GM19463 (cell line): ENCODE measurements at regions not wholly inside any gene's neighbourhood (a gene's known extent, or its start where the extent isn't known, plus 50 kb on each side); places are given as distances from the start of the nearest gene placed in this dataset.

Experiments
- ATAC-seq: cut with Tn5 transposase; IDR thresholded peaks from one replicate; pipeline ENCODE4 v1.9.1; 2021; ENCODE audit warnings: mild to moderate bottlenecking, moderate library complexity; ENCODE audit not compliant: unreplicated experiment

DNA sequence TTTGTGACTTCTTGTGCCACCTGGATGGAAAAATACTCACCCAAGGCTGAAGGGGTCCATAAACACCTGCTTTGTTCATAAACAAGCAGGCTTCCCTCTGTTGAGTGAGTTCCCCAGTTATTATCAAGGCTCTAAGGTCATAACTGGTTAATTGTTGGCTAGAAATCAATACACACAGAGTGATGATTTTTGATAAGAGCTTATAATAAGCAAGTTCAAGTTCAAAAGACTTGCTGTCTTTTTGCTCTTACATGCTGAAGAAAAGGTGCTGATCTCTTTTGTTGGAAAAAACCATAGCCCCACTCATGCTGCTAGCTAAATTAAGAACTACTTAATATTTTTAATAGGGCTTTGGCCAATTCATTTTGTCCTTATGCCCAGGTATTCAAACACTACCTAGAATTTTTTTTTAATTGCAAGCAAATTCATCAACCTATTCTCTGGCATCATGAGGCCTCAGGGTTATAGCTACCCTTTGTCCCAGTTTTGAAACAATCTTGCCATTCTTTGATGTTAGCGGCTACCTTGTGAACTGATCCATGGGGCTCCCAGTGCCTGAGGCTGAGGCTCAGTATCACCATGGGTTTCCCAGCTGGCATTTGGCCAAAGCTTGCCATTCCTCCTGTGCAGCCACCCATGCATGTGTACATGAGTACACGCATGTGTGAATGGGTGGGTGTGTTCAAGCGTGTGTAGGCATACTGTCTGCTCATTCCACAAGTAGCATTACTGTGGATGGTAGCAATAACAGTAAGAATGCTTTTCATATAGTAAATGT is 127.6 kb upstream of the LPP start:
- ATAC-seq, result no peak

DNA sequence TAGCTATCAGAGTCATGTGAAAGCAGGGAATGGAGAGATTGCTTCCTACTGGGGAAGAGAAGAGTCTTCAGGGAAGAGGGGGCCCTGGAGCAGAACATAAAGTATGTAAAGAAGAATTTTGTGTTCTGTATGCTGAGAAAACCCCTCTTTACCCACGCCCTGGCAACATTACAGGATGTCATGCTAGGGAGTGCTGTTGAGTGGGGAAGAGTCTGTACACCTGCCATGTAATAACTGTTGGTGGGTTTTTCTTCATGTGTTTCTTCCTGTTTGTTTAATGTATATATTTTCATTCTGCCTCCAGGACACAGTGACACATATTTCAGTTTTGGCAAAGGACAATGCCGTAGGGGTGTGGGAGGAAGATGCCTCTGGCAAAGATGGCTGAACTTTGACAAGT is 122.8 kb upstream of the LPP start:
- ATAC-seq, result no peak

DNA sequence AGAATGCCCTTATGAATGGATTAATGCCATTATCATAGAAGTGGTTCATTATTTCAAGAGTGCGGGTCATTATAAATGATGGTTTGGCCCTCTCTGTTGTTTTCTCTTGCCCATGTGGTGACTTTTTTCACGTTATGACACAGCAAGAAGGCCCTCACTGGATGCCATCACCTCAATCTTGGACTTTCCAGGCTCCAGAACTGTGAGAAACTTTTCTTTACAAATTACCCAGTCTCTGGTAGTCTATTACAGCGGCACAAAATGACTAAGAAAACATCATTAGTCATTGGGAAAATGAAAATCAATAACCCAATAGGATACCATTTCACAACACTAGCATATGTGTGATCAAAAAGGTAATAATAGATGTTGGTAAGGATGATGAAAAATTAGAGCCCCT is 119.0 kb upstream of the LPP start:
- ATAC-seq, result no peak

DNA sequence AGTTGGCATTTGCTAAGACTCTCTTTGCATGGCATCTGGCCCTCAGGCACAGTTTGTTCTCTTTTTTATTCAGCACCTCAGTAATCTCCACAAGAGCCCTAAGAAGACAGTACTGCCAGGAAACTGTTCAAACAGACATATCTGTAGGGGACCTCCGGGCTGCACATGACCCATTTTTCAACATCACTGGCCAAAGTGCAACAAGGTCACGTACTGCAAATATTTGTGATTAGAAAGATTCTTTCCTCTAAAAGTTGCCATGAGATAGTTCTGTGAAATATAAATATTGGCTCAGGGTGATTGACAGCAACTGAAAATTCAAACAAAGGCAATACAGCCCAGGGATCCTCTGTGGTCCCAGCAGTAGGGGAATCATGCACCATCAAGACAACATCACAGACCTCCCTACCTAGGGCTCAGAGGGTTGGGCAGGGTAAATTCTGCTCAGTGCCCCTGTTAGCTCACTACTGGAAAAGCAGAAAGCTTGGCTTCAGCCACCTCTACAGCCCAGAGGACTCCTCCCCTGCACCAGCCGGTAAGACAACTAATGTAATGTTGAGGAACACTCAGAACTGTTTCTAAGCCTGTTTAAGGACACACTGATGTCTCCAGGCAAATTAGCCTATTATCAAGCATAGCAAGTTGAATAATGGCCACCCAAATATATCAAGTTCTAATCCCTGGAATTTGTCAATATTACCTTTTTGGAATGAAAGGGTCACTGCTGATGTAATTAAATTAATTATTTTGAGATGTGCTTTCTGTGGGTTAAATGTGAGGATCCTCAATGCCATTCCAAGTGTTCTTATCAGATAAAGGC is 117.4 kb upstream of the LPP start:
- no peak for ATAC-seq

DNA sequence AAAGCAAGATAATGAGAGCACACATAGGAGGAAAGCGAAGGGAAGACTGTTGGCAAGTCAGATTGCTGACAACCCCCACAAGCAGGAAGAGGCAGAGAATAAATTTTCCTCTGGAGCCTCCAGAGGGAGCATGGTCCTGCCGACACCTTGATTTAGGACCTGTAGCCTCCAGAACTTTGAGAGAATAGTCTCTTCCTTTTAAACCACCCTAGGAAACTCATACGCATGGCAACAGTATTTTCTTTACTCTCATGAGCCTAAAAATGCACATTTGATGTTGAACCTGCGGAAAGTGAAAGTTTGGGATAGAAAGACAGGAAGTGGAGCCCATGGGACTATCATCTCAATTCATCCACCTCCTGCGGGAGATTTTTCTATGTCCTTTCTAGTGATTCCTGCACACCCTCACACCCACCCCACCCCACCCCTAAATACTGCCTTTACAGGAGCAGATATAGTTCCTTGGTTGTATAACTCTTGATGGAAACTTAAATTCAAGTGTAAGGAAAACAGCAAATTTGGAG is 116.7 kb upstream of the LPP start:
- no peak for ATAC-seq

DNA sequence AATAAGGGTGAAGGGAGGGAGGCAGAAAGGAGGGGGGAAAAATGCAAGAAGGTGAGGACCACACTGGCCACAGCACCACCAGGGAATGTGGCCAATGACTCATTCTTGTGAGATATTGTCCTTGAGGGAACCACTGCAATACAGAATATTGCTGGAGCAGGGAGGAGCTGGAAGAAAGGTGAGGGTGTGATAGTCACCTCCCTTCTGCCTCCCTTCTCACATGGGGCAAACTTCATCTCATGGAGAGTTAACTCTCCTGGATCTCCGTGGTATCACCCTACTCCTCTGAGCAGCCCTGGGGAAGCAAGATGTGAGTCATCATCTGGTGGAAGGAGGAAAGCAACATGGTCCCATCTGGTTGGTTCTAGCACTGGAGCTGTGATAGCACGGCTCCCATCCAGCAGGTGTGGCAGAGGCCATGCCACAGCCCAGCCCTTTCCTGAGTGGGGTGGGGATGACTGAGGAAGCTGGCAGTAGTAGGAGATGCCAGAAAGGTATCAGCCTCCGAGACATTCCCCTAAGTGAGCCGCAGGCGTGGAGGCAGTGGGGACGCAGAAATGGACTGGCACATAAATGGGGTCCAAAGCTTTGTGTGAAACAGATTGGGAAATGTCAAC is 115.9 kb upstream of the LPP start:
- no peak for ATAC-seq

DNA sequence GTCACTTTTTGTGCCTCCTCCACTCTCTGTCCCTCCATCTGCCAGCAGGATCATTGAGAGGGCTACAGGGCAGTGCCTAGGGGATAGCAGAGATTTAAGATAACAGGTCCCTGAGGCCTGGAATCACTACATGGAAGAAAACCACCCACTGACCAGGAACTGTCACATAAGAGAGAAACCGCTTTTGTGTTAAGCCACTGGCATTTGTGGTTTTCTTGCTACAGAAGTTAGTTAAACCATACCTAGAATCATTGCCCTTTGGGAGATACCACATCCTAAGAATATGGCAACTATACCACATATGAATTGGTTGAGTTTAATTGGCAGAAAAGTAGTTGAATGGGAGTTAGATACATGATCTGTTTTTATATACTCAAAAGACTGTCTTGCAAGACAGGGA is 112.8 kb upstream of the LPP start:
- no peak for ATAC-seq

DNA sequence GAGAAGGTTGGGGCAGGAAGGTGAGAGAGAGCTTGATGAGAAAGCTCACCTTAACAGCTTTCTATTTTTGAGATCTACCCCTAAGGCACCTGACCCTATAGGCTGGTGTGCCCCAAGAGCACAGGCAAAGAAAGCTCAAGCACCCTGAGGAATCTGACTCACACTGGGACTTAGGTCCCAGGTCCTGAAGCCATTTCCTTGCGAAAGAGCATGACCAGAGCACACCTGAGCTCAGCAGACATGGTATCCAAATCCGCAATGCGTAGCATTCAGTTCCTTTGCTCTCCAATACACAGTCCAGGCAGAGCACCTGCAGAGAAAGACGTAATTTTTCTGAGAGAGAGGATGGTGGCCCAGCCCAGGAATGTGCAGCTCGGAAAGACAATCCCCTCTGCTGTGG is 112.1 kb upstream of the LPP start:
- no peak for ATAC-seq

DNA sequence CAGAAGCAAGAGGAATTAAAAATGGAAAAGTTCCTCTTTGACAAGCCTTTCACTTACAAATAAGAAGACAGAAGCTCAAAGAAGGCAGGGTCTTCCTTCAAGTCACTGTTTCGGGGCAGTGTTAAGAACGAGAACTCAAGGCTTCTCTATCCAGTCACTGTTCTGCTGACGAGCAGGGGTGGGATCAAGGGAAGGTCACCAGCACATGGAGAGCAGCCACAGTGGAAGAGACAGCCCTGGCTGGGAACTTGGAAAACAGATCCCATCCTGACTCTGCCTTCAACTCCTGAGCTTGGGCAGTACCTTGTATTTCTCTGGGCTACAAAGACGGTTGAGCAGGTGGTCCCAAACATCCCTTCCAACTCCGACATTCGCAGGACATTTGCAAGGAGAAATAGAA is 111.5 kb upstream of the LPP start:
- ATAC-seq, result no peak

DNA sequence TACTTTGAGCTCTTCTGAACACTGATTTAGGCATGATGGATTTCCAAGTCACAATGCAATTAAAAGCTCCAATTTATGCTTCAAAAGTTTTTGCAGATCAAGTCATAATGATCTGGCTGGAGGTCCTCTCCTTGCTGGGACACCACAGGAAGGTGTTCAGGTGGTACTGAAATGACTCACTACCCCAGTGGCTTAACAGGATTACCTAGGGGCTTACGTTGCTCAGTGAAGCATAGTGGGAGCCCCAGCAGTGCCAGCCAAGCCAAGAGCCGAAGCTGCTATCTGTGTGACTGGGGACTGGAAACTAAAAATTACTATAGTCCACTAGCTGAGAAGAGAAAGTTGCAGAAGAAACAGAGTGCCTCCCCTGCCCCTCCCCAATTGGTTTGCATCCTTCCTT is 110.1 kb upstream of the LPP start:
- no peak for ATAC-seq

DNA sequence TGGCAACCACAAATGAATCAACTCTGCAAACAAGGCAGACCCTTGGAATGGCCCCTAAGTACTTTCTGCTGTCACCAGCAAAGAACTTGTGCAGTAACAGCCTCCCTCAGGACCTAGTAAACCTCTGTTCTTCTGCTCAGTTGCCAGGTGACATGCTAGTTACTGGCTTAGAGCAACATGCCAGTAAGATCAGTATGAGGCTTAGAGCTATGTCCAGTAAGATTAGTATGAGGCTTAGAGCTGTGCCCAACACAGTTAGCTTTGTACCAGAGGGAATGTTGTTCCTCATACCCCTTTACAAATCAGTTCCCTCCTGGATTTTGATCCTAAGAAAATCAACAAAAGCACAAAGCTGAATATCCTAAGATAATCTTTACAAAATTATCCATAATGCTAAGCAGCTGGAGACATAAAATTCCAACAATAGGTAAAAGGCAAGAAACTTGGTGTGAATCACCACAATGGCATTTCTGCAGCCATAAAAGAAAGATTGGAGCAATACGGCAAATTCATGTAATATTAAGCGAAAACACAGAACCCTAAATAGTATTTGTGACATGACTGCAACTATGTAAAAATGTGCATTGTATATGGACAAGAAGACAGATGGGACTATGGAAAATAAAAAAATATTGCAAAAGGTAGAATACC is 107.3 kb upstream of the LPP start:
- no peak for ATAC-seq

DNA sequence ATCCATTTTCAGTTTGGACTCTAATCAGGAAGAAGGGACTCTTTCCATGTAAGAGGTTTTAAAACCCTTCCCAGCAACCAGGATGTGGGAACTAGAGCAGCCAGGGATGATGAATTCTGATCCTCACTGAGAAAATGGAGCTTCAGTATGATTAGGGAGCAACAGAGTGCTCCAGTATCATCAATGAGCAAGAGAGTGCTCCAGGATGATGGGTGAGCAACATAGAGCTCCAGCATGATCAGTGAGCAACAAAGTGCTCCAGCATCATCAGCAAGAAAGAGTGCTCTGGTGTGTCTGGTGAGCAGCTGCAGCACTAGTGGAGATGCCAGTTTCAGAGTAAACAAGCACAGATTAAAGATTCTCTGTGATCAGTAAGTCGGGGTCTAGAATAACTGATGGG is 106.4 kb upstream of the LPP start:
- no peak for ATAC-seq

DNA sequence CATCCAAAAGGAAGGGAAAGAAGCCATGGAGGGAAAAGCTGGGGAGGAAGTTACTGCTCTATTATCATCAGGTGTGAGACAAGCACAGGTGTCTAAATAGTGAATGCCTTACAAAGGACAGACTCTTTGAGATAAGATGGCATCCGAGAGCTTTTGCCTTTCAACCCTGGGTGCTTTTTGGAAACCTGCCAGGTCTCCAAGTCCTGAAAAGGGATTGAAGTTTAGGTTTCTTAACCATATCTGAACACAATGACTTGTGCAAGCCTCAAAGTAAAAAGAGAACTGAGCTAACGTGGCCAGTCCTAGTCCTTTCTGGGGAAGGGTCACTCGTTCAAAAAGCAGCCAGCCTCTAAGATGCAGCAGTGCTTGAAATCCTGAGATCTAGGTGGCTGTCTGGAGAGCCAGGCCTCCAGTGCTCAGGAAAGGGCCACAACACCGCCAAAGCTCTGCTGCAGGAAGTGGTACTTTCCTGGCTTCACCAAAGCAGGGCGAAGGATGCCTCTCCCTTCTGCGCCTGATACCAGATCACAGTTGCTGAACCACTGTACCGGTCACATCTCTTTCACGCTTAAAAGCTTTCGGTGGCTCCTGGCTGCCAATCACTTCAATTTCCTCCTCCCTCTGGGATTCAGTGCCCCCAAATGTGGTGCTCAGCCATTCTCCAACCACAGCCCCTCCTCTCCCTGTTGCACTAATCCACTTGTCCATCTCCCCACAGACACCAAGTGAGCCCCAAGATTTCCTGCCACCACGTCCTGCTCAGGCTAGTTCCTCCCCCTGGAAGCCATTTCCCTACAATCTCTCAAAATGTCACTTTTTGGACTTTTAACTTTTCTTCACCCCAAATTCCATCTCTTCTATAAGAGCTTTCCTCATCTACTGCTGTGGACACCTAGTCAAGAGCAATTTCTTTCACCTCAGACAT is 104.1 kb upstream of the LPP start:
- ATAC-seq, result no peak

DNA sequence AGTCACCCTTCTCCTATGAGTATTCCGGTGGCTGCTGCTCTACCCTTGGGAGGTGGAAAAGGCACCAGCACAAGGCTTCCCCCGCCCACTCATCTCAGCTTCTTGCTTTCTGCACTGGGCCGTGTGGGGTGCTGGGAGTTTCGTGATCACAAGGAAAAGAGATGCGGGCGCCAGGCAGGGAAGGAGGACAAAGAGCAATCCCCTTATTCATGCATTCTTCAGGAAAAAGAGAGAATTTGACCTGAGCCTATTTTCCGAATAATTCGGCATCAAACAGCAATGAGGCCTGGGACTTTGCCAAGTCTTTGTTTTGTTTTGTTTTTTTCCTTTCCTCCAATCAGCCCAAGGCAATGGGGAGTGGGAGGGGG is 102.2 kb upstream of the LPP start:
- ATAC-seq, result no peak

DNA sequence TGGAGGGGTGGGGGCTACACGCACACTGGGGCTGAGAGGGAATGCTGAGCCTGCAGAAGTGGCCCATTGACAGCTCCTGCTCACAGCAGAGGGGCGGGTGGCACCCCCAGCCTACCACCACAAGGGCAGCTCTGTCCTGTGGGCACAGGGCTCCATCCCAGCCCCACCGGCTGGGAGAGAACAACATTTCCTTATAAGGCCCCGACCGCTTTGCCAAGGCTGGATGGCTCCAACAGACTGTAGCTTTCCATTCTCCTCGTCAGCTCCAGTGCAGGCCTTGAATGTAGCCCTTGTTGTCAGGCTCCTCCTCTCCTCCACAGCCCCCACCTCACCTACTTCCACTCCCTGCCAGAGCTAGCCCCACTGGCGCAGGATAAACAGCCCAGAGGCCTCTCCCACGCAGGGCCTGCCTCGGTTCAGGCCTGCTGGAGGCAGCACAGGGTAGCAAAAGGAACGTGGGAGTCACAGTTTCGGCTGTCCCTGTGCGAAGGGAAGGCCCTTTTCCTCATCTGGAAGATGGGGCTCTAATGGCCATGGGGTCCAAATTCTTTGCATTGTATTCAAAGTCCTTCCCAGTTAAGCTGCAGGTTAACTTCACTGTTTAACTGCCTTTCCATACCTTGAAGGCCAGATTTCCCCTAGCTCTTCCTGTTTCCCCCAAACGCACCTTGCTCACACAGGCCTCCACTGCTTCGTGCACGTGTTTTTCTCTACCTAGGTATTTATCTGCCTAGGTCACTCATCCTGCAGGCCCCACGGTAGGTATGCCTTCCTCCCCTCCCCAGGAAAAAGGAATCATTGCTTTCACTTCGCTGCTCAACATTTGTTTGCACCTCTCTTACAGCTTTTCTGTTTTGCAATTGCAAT is 101.6 kb upstream of the LPP start:
- ATAC-seq, result no peak

DNA sequence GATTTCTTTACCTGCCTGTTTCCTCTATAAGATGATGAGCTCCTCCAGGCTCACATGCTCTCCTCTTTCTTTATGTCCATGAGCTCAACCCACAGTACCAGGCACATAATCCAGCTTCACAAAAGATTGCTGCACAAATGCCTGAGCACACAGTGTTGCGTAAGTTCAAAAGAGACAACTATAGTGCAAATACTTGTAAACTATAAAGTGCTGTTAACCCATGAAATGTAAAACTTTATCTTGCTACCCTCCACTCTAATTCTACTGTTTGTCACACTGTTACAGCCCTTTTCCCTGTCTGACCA is 101.0 kb upstream of the LPP start:
- no peak for ATAC-seq

DNA sequence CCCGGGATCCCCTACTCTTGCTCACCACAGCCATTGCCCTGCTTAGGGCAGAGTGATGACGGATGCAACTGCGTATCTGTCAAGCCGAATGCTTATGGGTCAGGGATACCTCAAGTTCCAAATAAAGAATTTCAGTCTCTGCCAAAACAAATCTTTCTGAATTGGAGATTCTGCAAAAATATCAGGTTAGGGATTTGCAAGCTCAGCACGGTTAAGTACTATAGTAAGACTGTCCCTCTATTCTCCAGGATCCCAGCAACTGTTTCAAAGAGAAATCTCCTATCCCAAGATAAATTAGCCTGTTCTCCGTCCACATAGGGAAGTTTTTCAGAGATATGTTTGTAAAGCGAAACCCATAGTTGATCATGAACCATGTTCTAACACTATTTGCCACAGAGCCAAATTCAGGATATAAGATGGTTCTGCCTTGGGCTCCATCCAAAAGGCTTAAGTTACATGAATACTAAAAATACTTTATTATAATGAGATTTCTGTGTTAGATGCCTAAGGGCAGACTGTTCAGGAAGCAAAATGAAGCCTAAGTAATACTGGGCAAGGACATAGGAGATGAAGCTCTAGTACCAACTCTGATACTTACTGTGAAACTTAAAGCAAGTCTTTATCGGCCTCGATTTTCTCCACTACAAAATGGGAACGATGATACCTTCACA is 100.1 kb upstream of the LPP start:
- ATAC-seq, result no peak

DNA sequence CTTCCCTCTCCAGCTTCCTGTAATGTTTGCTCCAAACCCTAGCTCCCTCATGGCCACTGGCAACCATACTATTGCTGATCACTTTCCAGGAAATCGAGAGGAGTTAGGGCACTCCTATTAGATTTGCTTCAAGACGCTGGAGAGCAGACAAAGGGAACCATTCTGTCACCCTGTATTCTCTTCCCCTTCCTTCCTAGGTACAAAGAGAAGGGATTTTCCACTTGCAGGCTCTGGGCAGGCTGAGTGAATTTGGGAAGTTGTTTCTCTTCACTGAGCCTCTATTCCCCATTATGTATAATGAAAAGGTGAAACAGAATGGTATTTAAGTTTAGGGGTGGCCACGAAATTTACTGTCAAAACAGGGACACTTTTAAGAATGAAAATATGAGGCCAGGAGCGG is 99.4 kb upstream of the LPP start:
- no peak for ATAC-seq

DNA sequence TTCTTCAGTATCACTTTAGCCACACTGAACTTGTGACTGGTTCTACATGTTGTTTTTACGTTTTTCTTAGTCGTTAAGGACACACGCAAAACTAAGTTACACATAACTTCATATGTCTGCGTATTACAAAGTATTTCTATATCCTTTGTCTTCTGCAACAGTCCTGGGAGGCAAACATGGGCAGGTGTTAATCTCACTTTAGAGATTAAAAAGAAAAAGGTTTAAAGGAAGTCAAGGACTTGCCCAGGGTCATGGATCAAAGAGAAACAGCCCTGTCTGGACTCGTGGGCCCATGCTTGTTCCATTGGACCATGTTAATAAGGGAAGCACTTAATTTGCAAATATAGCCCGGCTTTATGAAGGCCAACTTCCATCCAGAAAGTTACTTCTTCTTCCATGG is 98.6 kb upstream of the LPP start:
- ATAC-seq, result no peak
